ENCODE measurements at regions not wholly inside any gene's neighbourhood (a gene's known extent, or its start where the extent isn't known, plus 50 kb on each side); places are given as distances from the start of the nearest gene placed in this dataset.

DNA sequence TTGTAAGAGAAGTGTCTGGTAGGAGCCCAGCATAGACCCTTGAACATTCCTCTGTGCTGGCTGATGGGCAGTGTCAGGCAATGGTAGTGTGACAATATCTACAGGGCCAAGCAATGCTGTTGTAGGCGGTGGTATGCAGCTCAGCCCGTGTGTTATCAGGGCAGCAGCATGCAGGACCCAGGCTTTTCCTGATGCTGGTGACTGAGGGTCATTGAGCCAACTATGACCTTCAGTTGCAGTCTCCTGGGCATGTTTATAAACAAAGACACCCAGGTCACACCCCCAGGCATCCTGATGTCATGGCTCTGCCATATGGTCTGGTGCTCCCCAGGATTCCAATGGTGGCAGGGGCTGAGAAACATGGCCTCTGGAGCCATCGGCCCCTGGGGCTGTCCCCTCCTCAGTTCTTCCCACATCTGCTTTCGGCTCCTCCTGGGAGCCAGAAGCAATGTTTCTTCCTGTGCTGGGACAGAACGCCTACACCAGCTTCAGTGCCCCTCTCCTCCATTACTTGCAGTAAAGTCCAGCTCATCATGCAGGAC, 518.0 kb upstream of the HS6ST1 start:
- DNase-seq = no peak

DNA sequence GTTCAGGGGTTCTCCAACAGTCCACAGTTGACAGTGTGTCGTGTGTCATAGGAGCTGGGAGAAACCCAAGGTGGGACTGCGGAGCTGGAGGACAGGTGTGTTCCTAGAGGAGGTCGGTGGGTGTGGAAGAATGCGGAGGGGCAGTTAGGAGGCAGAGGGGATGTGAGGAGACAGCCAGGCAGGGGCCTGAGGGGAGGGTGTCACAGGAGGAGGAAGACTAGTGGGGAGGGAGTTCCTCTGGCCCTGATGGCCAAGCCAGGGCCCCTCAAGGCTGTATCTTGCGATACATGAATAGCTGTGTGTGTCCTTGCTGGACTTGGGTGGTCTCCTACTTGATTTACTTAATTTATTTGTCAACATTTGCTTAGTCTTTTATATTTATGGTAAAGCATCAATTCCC, 519.6 kb upstream of the HS6ST1 start:
- no peak for DNase-seq

DNA sequence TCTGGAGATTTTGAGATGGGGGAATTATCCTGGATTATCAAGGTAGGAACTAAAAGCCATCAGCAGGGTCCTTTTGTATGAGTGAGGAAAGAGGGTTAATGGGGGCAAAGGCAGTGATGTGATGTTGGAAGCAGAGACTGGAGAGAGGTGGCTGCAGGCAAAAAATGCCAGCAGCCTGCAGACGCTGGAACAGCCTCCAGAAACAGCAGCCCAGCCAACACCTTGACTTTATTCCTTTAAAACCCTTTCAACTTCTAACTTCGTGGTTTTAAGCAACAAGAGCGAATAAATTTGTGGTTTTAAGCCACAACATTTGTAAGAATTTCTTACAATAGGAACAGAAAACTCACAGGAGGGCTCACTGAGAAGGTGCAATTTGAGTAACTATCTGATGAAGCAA, 523.1 kb upstream of the HS6ST1 start:
- DNase-seq = no peak

DNA sequence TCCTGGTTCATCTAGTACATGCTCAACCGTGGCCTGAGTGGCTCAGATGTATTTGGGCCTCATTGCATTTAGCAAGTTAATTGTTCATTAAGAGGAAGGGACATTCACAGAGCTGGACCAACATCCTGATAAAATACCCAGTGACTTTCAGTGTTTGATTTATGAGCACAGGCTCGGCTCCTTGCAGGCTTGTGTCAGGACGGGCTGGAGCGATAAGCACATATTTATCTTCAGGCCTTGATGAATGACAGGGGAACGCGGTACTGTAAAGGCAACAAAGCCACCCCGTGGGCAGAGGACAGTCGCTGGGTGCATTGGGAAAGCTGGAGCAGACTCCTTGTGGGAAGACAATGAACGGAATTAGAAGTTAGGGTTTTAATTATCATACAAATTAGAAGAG, 548.6 kb upstream of the HS6ST1 start:
- DNase-seq = no peak

DNA sequence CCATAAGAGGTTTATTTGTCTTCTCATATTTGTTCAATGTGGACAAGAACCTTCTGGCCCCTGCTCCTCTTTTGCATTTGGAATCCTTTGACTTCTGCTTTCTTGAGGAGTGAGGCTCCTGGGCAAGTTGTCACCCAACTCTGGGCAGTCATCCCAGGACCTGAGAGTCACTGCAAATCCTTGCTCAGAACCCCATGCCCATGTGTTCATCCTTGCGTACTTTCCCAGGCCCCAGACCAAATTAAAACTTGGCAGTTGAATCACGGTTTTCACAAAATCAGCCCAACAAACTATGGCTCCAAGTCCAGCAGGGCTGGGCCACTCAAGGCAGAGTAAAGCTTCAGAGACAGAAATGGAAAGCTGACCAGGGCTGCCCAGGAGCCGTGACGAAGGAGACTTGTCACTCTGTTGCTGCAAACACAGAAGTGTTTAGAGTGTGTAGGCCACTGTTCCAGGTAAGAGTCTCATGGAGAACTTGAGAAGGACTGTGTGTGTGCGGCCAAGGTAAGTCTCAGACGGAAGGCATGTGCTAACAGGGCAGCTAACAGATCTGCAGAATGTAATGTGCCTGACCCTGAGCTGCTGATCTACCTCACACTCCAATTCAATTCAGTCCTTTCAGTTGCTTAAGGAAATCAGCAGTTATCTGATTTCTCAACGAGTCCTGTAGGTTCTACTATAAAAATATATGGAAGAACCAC, 549.4 kb upstream of the HS6ST1 start:
- no peak for DNase-seq

DNA sequence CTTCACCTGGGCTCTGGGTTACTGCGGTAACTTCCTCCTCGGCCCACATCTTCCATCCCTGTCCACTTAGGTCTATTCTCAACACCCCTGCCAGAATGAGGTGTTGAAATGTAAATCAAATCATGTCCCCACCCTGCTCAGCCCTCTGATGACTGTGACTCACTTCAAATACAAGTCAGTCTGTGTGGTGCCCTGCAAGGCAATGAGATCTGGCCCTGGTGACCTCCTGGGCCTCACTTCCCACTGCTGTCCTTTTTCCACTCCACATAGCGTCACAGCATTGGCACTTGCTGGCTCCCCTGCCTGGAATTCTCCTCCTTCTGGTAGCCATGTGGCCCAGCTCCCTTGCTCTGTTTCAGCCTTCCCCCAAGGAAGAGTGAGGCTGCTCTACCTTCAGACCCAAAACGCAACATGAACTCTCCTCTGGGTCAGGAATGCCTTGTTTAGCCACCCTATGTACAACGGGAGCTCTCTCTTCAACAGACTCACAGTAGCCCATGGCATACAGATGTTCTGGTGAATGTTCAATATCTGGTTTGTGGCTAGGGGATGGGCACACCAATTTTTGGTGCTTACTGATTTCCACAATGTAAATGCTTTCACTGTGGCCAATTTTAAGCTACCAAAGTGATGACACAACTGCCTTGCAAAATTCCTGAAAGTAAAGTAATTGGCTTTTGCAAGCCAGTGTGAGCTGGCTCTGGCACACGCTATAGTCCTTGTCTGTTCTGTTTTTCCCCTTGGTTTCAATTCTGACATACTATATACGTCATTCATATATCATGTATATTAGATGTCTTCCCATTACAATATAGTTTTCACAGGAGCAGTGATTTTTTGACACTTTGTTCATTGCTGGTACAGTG, 550.3 kb upstream of the HS6ST1 start:
- DNase-seq = peak; percentile 75

DNA sequence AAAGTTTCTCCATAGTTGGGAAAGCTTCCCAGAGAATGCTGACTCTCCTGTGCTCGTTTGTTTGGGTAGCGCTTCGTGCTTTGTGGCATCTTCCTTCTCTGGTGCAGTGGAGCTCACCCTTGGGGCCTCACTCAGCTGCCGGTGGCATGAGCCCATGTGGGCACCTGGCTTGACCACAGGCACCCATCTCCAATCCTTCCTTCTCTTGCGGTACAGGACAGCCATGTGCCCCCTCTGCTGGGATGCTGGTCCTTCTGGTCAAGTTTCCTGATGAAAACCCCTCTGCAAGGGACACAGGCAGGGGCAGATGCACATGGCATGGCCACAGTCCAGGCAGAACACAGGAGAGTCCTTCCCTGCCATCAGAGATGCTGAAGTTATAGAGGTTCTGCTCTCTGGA, 555.9 kb upstream of the HS6ST1 start:
- no peak for DNase-seq

DNA sequence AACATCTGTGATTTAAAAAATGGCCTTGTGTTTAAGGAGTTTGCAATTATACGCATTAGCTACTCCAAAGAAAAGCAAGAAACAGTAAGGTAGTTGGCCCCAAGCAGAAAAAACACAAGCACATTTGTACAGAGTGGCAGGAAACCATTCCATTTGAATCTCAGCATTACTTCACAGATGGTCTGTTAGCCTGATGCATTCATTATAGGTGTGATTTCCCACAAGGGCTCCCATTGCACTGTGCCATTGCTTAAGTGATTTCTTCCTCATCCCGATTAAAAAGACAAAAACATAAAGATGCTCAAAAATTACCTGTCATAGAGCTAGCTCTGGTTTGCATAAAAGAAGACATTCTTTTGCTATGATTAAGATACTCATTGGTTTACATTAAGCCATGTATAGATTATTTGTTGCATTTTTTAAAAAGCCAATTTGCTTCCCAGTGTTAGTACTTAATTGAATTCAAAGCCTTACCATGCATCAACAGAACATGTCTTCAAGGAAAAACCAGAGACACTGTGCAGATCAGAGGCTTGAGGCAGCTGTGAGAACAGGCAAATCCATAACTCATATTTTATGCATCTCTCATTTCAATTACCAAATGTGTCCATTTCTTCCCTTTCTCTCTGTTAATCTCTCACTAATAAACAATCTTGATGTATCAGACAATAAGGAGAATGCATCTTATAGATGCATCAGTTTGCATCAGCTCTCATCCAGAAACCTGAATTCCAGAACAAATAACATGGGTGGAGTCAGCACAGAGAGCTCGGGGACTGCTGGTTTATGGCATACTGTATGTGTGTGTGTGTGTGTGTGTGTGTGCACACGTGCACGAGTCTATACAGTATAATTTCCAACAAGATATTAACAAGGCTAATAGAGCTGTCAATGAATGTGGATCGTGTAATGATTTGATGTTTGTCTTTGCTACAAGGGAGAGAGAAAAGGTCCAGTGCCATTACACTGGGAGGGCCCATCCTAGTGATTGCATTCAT, 558.6 kb upstream of the HS6ST1 start:
- no peak for DNase-seq

DNA sequence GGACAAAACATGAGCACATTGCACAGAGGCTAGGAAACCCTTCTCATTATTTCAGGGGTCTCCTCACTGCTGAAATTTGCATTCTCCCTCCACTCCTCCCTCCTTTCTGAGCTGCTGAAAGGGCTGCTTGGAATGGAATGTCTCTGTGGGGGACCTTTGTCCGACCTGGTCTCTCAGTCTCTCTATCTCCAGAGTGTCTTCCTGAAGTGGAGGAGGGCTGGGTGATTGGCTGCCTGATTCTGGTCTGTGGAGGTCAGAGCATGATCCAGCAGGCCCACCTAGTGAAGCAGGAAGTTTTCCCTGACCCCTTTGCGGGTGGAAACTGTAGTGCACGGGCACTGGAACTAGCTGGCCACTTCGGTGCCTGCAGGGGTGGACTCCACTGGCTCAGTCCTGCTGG, 560.5 kb upstream of the HS6ST1 start:
- DNase-seq = no peak

DNA sequence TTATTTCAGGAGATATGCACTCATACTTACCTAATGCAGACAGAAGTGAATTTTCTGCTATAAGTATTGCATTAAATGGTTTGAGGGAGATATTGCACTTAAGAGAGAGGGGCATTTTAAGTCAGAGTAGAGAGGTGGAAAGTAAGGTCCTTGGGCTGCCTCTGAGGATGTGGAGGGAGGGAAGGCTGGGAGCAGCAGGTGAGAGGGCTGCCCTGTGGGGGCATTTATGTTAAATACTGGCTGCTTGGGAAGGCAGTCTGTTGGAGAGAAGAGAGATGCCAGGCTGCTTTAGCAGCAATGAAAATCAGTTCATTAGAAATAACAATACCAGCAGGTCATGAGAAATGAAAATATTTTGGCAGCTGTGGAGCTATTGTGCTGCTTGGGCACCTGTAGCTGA, 576.2 kb upstream of the HS6ST1 start:
- DNase-seq = no peak

DNA sequence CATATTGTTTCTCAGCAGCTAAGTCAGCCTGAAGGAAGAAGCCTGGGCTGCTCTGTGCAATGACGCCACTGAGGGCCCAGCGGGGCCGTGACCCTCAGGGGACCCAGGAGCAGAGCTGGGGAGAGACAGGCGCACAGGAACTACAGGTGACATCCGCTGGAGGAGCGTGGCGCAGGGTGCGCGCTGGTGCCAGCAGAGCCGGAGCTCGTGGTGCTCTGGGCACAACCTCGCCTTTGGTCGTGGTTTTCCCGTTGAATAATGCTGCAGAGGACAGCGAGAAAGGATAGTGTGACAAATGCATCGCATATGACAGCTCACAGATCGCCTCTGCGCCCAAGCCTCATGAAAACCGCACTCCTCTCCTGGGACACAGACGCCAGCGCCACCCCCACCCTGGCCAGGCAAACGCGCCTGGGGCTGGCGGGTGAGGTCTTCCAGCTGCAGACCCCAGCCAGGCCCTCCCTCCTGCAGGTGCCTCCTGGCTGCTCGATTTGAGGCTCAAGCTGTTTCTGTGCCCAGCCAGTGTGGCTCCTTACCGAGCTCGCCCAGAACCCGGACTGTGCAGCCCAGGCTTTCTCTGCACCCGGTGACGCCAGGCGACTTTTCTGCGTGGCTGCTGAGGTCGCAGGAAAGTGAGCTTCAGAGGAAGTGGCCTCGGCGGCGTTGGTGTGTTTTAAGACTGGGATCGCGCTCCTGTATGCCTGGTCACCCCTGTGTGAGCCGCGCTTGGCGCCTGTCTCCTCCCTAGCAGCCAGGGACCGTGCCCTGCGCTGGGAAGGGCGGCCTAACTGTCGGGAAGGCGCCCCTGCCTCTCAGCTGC, 583.1 kb upstream of the HS6ST1 start:
- DNase-seq = no peak

DNA sequence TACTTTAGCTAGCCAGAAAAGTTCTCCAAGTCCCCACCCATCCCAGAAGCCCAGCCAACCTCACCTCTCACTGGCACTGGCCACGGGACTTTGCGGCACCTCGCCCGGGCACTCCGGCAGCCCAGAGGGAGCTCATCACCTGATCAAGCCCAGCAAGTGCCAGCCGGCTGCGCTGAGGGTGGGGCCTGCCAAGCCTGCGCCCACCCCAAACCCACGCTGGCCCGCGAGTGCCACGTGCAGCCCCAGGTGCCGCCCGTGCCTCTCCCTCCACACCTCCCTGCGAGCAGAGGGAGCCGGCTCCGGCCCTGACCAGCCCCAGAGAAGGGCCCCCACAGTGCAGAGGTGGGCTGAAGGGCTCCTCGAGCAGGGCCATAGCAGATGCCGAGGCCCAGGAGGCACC, 585.0 kb upstream of the HS6ST1 start:
- DNase-seq = no peak

DNA sequence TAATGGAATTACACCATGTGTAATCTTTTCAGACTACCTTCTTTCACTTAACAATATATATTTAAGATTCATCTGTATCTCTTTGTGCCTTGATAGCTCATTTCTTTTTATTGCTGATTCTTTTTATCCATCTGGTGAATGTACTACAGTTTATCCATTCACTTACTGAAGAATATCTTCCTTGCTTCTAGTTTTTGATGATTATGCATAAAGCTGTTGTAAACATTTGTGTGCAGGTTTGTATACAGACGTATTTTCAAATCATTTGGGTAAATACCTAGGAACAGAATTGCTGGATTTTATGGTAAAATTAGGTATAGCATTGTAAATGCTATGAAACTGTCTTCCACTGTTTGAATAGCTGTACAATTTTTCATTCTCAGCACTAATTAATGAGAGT, 592.6 kb upstream of the HS6ST1 start:
- DNase-seq = no peak

DNA sequence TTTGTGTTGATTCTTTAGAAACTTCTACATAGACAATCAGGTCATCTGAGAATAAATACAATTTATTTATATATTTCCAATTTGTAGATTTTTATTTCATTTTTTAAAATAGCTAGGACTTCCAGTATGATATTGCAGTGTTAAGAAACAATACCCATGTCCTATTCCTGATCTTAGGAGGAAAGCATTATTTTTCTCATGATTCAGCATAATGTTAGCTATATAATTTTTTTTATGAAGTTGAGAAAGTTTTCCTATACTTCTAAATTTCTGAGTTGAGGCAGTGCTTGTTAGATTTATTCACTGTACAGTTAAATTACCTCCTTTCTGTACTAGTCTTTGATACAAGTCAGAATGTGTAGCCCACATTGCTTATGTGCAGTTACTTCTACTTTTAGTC, 595.7 kb upstream of the HS6ST1 start:
- no peak for DNase-seq

DNA sequence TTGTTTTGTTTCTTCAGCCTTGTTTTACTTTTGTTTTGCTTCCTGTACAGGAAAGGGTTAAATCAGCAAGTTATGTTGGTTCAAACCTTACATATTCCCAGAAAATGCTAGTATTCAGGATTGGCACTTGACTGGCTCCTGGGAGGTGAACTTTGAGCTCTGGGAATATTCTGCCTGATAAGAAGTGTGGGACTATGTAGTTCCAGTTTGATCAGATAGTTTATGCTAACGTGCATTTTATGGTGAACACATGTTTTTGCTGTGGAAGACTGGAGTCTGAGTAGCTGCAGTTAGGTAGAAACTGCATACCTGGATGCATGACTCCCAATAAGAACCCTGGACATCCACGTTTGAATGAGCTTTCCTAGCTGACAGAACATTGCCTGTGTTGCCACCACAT, 603.1 kb upstream of the HS6ST1 start:
- DNase-seq = no peak

DNA sequence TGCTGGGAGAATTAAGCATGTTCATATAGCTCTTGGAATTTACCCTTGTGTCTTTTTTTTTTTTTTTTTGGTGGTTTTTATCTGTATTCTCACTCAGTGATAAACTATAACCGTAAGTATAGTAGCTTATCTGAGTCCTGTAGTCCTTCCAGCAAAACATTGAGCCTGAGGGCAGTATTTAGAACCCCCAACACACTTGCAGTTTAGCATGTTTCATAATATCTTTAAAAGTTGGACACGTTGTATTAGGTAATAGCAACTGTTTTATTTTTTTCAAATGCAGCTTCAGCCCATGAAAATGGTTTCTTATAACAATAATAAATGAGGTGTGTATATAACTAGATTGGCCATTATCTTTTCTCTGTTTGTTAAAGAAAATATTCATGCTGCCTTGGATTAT, 603.5 kb upstream of the HS6ST1 start:
- DNase-seq = no peak

DNA sequence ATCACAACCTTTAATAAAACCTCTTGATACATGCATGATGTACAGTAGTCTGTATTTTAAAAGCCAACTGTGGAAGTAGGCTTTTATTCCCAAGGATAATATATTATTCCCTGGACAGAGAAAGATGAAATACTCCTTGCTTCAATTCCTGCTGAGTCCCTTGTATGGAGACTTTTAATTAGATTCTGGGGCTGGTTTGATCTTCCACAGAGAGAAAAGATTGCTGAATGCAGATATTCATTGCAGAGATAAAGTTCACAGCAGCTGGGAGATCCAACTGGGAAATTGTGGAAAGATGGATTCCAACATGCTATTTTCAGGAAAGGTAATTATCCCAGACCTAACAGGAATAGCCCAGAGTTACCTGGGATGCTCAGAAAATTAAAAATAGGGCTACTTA, 607.0 kb upstream of the HS6ST1 start:
- no peak for DNase-seq

DNA sequence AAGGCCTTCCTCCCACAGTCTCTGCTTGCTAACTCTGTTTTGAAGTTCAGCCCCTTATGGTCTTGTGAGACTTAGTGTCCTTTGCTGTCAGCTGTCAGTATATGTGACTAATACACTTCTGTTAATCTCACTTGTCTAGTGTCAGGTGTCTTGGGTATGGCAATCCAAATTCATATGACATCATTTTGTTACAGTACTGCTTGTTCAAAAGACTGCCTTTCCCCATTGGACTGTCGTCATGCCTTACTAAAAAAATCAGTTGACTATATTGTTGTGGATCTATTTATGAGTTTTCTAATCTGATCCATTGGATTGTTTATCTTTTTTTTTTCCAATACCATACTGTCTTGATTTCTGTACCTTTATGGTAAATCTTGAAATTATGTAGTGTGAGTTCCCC, 611.4 kb upstream of the HS6ST1 start:
- no peak for DNase-seq

DNA sequence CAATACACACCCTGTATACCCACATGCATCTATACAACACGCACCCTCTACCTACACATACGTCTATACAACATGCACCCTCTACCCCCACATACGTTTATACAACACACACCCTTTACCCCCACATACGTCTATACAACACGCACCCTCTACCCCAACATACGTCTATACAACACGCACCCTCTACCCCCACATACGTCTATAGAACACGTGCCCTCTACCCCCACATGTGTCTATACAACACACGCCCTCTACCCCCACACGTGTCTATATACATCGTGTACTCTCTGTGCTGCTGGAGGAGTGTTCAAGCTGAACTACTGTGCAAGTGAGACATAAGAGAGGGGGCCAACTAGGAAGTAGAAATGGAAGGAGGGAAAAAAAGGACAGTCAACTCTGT, 621.7 kb upstream of the HS6ST1 start:
- DNase-seq = no peak

DNA sequence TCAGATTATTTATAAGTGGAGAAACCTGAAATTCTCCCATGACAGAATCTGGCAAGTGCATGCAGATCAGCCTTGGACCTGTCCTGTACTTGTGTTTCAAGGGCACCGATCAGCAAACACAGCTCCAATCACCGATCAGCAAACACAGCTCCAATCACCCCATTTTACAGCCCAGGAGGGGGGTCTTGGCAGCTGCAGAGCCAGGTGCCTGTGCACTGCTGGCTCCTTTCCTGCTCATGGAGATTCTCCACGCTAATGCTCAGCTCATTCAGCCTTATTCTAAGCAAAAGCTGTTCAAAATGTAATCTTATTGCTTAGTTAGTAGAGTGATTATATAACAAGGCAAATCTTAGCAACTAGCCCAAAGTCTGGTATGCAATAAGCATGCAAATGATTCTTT, 623.1 kb upstream of the HS6ST1 start:
- DNase-seq = no peak

DNA sequence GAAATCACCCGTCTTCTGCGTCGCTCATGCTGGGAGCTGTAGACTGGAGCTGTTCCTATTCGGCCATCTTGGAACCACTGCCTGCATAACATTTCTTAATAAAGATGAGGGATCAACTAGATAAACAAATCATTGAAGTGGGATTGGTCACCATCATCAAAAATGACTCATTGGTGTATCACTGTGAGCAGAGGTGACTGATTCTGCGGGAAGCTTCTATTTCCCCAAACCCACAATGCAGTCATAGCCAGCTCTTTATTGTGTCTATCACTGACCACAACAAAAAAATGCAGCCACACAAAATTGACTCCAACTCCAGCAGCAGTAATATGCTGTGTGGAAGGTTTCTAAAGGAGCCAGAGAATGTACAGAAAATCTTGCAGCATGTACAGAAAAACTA, 630.7 kb upstream of the HS6ST1 start:
- DNase-seq = peak; percentile 29

DNA sequence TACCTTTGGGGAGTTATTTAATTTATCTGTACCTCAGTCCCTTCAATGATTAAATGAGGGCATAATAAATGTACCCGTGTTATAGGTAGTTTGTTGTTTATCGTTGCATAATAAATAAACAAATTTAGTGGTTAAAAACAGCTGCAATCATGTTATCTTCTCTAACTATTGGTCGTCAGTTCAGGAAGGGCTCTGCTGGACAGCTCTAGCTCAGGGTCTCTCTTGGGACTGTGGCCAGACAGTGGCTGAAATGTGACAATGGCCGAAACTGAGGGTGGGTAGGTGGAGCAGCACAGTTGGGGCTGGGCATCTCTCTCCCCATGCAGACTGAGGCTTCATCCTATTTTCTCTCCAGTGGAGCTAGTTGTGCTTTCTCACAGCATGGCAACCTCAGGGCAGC, 632.1 kb upstream of the HS6ST1 start:
- no peak for DNase-seq
